Stimulated activated CD8-positive, alpha-beta memory T cell treated with anti-CD3 and anti-CD28 coated beads, Interleukin-15, amount 100 ng/mL, for 1 hour (primary cell): ENCODE measurements at regions not wholly inside any gene's neighbourhood (a gene's known extent, or its start where the extent isn't known, plus 50 kb on each side); places are given as distances from the start of the nearest gene placed in this dataset.

Experiments
- DNase-seq: peaks from one replicate; pipeline ENCODE4 v3.0.0-alpha.2; 2020; ENCODE audit warnings: low read depth

GRCh38 chr2:143953451-143954030 lies 566.4 kb downstream of the ZEB2 start:
- DNase-seq, result no peak

- DNase-seq, result no peak
Observed at GRCh38 chr2:143952536-143952935, 567.4 kb downstream of the ZEB2 start.

GRCh38 chr2:143950704-143951103 lies 569.2 kb downstream of the ZEB2 start:
- no peak for DNase-seq

GRCh38 chr2:143949121-143949848 lies 570.6 kb downstream of the ZEB2 start:
- DNase-seq, result no peak

GRCh38 chr2:143948710-143949109 lies 571.2 kb downstream of the ZEB2 start:
- no peak for DNase-seq

GRCh38 chr2:143946436-143947391 lies 573.2 kb downstream of the ZEB2 start:
- no peak for DNase-seq

- DNase-seq, result no peak
Observed at GRCh38 chr2:143942486-143942885, 577.4 kb downstream of the ZEB2 start.

GRCh38 chr2:143940720-143941119 lies 579.2 kb downstream of the ZEB2 start:
- no peak for DNase-seq

GRCh38 chr2:143939626-143940330 lies 580.1 kb downstream of the ZEB2 start:
- DNase-seq, result no peak

- no peak for DNase-seq
Observed at GRCh38 chr2:143937723-143938350, 582.1 kb downstream of the ZEB2 start.

GRCh38 chr2:143936848-143937722 lies 582.8 kb downstream of the ZEB2 start:
- no peak for DNase-seq

GRCh38 chr2:143936538-143936847 lies 583.4 kb downstream of the ZEB2 start:
- no peak for DNase-seq

- DNase-seq, result no peak
Observed at GRCh38 chr2:143935482-143935752, 584.5 kb downstream of the ZEB2 start.

GRCh38 chr2:143934626-143935481 lies 585.1 kb downstream of the ZEB2 start:
- DNase-seq, result no peak

GRCh38 chr2:143933946-143934569 lies 585.9 kb downstream of the ZEB2 start:
- DNase-seq, result no peak

GRCh38 chr2:143930891-143931290 lies 589.0 kb downstream of the ZEB2 start:
- DNase-seq, result no peak

- no peak for DNase-seq
Observed at GRCh38 chr2:143928613-143929012, 591.3 kb downstream of the ZEB2 start.

GRCh38 chr2:143928184-143928583 lies 591.7 kb downstream of the ZEB2 start:
- DNase-seq, result no peak

GRCh38 chr2:143926736-143927135 lies 593.2 kb downstream of the ZEB2 start:
- DNase-seq, result no peak
